Fibroblast of skin of abdomen (primary cell): ENCODE measurements at regions not wholly inside any gene's neighbourhood (a gene's known extent, or its start where the extent isn't known, plus 50 kb on each side); places are given as distances from the start of the nearest gene placed in this dataset.
A peak's percentile ranks its signal among the peaks of the same experiment; 100 is the strongest.
"Not testable (repeated sequence)": the region's sequence is repeated elsewhere in the genome, so short reads cannot be mapped to it uniquely, and the experiment has no call there.

ENCODE experiments used
- DNase-seq: peaks from one replicate; pipeline ENCODE4 v3.0.0-alpha.2; 2013

- DNase-seq, result no peak
These were observed 53.2 kb upstream of the UBE2E3 start for GRCh38 chr2:180927030-180927686.

- DNase-seq, result no peak
These were observed 54.7 kb upstream of the UBE2E3 start for GRCh38 chr2:180925700-180926099.

GRCh38 chr2:180924063-180924462 lies 56.3 kb upstream of the UBE2E3 start:
- no peak for DNase-seq

GRCh38 chr2:180910831-180911665 lies 69.4 kb upstream of the UBE2E3 start:
- no peak for DNase-seq

DNA sequence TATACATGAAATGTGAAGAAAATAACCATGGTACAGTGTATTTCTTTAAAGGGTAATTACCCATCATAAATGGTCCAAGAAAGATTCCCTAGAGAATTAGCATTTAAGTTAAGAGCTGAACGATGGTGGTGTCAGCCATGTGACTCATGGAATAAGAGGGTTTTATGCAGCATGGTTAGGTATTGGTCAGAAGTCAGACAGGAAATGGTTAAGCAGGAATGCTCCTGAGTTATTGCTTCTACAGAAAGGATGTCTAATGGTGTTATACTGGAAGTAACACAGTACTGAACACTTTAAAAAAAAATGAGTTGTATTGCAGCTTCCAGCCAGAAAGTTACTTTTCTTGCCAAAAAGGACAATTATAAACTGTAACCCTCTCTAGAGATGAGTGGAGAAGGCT lies 72.7 kb upstream of the UBE2E3 start:
- DNase-seq, result peak; percentile 93

DNA sequence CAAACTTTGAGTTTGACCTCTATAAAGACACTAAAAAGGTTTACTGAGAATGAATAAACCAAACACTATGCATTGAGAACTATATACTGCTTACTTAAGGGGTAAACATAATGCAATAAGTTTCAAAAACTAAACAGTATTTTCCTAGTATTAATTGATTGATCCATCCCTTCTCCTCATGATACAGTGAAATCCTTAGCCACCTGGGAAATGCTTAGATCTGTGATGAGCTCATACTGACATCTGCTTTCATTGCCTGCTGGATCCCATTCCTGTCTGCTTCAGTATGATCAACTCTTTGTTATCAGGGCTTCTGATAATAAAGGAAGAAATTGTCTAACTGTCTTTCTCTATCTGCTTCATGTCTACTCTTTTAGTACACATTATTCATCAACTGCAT lies 74.9 kb upstream of the UBE2E3 start:
- DNase-seq, result no peak

- DNase-seq, result no peak
These were observed 75.4 kb upstream of the UBE2E3 start for GRCh38 chr2:180905002-180905401.

GRCh38 chr2:180901331-180901730 lies 79.1 kb upstream of the UBE2E3 start:
- DNase-seq, result no peak

- no peak for DNase-seq
These were observed 86.7 kb upstream of the UBE2E3 start for GRCh38 chr2:180893752-180894151.

DNA sequence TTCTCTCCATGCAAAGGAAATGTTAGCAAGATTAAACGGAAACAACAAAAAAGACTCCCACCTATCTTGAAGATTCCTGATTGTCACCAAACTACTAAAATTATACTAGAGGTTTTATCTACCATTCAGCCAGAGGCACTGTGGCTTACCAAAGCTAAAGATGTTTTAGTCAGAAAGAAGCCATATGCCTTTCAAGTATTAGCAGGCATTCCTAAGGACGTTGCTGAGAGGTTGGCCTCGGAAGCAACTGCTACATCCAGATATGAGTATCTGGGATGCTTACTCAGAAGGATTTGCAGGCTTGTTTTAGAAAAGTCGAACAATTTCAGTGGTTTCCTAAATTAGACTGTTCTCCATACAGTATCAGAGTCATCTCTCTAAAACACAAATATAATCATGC lies 88.3 kb upstream of the UBE2E3 start:
- DNase-seq, result no peak

DNA sequence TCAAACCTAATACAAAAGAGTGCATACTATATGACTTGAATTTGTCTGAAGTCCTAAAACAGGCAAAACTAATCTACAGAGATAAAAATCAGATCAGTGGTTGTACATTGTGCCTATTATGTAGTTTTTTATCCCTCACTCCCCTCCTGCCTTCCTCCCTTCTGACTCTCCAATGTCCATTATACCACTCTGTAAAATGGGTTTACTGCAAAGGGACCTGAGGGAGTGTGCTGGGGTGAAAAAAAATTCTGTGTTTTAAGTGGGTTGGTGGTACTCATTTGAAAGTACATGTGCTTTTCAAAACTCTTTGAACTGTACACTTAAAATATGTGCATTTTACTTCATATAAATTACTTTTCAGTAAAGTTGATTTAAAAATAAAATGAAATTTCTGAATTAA lies 89.0 kb upstream of the UBE2E3 start:
- no peak for DNase-seq

DNA sequence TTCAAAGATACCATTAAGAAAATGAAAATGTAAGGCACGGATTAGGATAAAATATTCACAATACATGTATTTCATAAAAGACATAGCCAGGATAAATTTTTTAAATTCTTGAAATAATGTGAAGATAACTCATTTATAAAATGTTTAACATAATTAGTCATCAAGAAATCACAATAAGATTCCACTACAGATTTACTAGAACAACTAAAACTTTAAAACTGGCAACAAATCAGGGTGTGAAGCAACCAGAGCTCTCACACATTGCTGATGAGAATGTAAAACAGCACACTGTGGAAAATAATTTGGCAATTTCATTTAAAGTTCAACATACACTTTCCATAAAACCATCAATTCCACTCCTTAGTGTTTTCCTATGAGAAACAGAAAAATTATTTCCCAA lies 89.6 kb upstream of the UBE2E3 start:
- DNase-seq, result peak; percentile 44

GRCh38 chr2:180882959-180883358 lies 97.4 kb upstream of the UBE2E3 start:
- no peak for DNase-seq

DNA sequence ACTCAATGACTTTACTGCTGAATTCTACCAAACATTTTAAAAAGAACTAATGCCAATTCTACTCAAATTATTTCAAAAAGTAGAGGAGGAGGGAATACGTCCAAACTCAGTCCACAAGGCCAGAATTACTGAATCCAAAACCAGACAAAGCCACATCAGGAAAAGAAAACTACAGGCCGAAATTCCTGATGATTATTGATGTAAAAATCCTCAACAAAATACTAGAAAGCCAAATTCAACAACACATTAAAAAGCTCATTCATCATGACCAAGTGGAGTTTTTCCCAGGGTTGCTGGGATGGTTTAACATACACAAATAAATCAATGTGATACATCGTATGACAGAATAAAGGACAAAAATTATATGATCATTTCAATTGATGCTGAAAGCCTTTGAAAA lies 103.9 kb upstream of the UBE2E3 start:
- DNase-seq, result peak; percentile 22

DNA sequence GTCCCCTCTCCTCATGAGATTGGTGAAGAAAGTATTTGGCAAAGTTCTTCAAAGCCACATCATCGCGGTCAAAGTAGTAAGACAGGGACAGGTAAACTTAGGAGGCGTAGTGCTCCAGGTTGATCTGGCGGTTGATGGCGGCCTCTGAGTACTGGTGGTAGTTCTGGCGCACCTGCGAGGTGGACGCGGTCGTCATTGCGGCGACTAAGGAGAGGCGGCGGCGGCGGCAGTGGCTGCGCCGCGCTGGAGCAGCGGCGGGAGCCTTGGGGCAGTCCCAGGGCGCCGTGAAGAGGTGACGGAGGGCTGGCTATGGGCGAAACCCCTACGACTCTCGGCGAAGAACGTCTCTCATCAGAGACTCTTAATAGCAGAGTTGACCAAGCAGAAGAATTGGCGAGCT lies 107.2 kb upstream of the UBE2E3 start:
- no peak for DNase-seq

GRCh38 chr2:180872781-180873180 lies 107.6 kb upstream of the UBE2E3 start:
- DNase-seq, result not testable (repeated sequence)

DNA sequence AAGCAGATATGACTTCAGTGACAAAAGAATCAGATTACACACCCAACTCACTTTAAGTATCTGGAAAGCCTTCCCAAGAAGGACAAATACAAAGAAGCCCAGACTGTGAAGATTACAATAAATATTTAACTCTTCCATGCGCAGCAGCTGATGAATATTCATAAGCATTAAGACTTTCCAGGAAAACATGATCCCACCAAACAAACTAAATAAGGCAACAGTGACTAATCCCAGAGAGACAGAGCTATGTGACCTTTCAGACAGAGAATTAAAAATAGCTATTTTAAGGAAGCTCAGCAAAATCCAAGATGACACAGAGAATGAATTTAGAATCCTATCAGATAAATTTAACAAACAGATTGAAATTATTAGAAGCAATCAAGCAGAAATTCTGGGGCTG lies 108.2 kb upstream of the UBE2E3 start:
- DNase-seq, result peak; percentile 32

- DNase-seq, result no peak
These were observed 108.8 kb upstream of the UBE2E3 start for GRCh38 chr2:180871649-180872048.

DNA sequence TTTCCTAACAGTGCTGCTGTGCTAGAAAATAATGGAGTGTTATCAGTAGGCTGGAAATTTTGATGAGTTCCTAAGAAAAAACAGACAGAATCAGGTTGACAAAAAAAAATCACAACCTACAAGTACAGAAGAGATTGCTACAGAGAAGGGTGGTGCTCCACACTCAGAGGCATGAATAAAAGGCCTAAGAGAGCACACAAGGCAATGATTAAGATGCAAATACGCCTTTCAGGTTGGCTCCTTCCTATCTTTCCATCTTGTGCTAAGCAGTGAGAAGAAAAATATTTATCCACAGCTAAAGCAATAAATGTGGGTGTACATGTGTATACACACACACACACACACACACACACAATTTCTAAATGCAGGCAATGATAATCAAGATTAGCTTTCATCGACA lies 130.6 kb upstream of the UBE2E3 start:
- DNase-seq, result no peak

DNA sequence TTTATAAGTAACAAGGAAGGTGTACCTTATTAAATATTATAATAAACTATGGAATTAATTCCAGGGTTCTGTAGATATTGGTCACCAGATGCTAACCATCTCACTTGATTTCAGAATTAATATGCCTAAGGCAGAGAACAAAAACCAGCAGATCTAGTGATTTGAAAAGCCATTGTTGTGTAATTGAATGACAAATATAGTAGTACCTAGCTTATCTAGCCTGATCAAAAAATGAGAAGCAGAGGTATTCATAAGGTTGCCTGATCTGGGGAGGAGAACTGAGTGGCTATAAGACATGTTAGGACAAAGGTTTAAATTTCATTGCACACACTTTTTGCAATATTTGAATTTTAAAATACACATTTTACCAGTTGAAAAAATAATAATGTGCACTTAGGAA lies 132.0 kb upstream of the UBE2E3 start:
- DNase-seq, result no peak

DNA sequence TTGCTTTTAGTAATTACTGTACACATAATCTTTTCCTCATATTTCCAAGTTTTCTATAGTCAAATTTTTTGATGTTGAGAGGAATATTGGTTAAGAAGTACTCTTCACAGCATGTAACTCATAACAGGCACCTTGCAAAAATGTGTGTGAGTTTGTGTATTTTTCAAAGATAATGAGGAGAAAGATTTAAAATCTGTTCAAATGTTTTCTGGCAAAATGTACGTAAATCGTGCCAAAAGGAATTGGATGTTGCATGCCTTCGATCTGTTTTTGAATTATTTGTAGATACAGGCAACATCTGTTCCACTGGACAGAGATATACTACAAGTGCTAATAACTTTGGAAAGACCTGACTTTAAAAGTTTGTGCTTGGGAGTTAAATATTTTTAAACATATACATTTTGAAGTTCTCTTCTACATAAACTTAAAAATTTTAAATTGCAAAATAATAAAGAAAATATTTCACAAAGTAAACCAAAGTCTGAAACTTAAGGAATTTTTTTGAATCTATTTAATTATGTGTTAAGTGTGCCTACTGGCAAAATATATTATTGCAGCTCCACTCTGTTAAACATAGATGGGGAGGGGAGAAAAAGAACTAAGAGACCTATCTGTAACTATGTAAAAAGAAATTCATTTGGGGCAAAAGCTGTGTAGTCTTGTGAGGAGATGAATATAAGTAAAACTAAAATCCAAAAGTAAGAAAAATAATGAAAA lies 133.5 kb upstream of the UBE2E3 start:
- no peak for DNase-seq

DNA sequence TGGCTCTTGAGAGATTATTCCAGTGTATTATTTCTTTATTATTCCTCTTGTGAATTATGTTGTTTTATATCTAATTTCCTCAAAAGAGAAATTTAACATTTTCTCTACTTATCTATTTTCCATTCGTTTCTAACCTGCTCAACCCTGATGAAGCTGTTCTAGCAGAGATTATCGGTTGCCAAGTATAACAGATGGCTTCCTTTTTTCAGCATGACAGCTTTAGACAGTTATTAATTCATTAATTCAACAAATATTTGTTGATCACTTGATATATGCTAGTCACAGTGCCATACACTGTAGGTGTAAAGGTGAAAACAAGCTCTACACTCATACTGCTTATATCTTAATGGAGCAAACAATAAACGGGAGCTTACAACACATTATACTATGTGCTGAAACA lies 137.9 kb upstream of the UBE2E3 start:
- DNase-seq, result no peak

GRCh38 chr2:180840641-180841040 lies 139.8 kb upstream of the UBE2E3 start:
- no peak for DNase-seq

DNA sequence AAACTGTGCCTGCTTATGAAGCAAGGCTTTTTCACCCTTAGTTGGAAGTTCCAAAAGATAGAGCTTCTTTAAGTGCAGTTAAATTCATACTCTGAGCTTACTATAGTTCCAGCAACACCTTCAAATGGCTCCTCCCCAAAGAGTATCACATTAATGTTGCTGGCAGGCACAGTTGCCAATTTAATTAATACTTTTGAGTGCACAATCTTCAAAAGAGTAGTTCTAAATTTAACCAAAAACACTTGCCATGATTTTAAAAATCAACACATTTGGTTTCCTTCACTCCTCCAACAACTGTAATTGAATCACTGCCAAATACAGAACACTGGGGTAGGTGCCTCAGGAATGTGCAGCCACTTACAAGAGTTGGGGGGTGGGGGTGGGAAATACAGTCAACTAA lies 150.6 kb upstream of the UBE2E3 start:
- no peak for DNase-seq
